ENCODE measurements at regions not wholly inside any gene's neighbourhood (a gene's known extent, or its start where the extent isn't known, plus 50 kb on each side); places are given as distances from the start of the nearest gene placed in this dataset.

DNA sequence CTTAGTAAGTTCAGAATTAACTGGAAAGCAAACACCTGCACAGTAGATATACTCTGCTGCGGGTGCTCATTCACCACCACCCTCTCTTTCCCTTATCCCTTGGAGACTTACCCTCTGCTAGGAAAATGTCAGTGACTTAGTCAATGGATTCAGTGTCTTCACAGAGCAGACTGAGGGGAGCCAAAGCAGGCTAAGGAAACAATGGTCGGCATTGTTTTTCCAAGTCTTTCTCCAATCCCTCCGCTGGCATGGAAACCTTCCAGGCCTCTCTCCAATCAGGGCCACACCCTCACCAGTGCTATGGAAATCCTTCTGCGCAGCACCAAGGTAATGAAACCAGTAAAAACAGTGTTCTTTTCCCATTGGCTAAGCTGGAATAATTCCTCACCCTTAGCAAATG lies 531.2 kb downstream of the TFAP2B start:
- Histone ChIP-seq H3K4me3 (ENCODE audit: insufficient read depth, low read length, poor library complexity, severe bottlenecking) (no peak overlapping the region), H3K27me3 (ENCODE audit: low read length) (no peaks in the 10 kb centered on the region), H3K9ac (ENCODE audit: low read length) (no peak overlapping the region), H4K20me1 (ENCODE audit: low read depth, low read length) (no peaks in the 10 kb centered on the region), H3F3A (ENCODE audit: insufficient read depth) (no peaks in the 10 kb centered on the region), H3K27ac (ENCODE audit: low read depth, low read length) (no peak overlapping the region), H3K4me2 (ENCODE audit: low read depth, low read length, poor library complexity, severe bottlenecking) (no peak overlapping the region), H3K9me3 (ENCODE audit: insufficient read depth, low read length) (no peaks in the 10 kb centered on the region), H2AFZ (ENCODE audit: low read depth, low read length, severe bottlenecking) (no peak overlapping the region), H3K36me3 (ENCODE audit: low read length) (no peaks in the 10 kb centered on the region), H3K9me2 (replicated peaks; ENCODE audit: insufficient read depth, low read length) (no peaks in the 10 kb centered on the region), H3K79me2 (ENCODE audit: insufficient read depth, low read length) (no peaks in the 10 kb centered on the region)
- TF ChIP-seq EZH2phosphoT487 (conservative IDR thresholded peaks at IDR 0.05; ENCODE audit: low read length) = no peak

DNA sequence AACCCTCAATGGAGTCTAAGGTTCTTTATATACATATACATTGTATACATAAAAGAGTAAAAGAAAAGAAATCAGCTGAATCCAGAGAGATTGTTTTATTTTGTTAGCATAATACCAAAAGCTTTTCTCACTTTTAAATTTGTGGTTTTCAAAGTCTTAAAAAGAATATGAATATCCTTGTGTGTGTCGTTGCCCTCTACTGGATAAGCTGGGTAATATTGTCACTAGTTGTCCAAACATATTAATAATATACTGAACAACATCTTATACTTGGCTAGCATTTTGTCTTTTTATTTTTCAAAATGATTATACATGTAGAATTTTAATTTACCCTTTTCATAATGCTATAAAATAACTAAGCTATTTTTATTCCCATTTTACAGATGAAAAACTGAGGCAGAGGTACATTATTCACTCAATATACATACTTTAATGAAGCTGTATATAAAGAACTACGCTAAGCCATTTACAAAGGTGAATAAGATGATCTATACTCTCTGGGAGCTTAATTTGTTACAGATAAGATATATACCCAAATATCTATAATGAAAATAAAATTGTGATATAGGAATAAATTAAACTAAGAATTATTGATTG lies 531.7 kb downstream of the TFAP2B start:
- Histone ChIP-seq H3K9me3 (ENCODE audit: insufficient read depth, low read length) (no peaks in the 10 kb centered on the region), H4K20me1 (ENCODE audit: low read depth, low read length) (no peaks in the 10 kb centered on the region), H3K36me3 (ENCODE audit: low read length) (no peaks in the 10 kb centered on the region), H3K4me3 (ENCODE audit: insufficient read depth, low read length, poor library complexity, severe bottlenecking) (no peak overlapping the region), H3K27ac (ENCODE audit: low read depth, low read length) (no peak overlapping the region), H3K9me2 (replicated peaks; ENCODE audit: insufficient read depth, low read length) (no peaks in the 10 kb centered on the region), H3K4me2 (ENCODE audit: low read depth, low read length, poor library complexity, severe bottlenecking) (no peak overlapping the region), H3F3A (ENCODE audit: insufficient read depth) (no peaks in the 10 kb centered on the region), H3K27me3 (ENCODE audit: low read length) (no peaks in the 10 kb centered on the region), H2AFZ (ENCODE audit: low read depth, low read length, severe bottlenecking) (no peak overlapping the region), H3K9ac (ENCODE audit: low read length) (no peak overlapping the region), H3K79me2 (ENCODE audit: insufficient read depth, low read length) (no peaks in the 10 kb centered on the region)
- TF ChIP-seq, protein P1, sequence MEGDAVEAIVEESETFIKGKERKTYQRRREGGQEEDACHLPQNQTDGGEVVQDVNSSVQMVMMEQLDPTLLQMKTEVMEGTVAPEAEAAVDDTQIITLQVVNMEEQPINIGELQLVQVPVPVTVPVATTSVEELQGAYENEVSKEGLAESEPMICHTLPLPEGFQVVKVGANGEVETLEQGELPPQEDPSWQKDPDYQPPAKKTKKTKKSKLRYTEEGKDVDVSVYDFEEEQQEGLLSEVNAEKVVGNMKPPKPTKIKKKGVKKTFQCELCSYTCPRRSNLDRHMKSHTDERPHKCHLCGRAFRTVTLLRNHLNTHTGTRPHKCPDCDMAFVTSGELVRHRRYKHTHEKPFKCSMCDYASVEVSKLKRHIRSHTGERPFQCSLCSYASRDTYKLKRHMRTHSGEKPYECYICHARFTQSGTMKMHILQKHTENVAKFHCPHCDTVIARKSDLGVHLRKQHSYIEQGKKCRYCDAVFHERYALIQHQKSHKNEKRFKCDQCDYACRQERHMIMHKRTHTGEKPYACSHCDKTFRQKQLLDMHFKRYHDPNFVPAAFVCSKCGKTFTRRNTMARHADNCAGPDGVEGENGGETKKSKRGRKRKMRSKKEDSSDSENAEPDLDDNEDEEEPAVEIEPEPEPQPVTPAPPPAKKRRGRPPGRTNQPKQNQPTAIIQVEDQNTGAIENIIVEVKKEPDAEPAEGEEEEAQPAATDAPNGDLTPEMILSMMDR (IDR thresholded peaks at IDR 0.05; ENCODE audit: insufficient read depth, low read length, poor library complexity, severe bottlenecking) = peak; percentile 48
- TF ChIP-seq EZH2phosphoT487 (conservative IDR thresholded peaks at IDR 0.05; ENCODE audit: low read length) = no peak

DNA sequence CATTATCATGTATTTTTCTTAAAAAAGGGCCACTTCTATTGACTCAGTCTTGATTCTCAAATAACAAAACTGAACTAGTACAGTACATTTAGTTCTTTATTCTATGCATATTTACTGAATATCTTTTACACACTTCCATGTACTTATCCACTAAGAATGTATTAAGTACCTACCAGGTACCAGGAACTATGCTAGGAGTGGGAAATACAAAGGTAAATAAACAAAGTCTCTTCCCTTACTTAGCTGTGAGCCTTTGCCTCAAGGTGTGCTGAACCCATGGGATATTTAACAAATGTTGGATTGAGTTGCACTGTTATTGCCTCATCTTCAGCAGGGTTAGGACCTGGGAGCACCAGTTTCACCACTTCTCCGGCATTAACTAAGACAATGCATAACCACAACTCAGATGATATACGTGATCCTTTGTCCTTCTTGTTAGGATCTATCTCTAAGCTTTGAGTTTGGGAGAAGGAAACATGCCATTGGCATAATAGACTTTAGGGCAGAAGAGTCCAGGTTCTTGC lies 533.9 kb downstream of the TFAP2B start:
- TF ChIP-seq, protein P1 (IDR thresholded peaks at IDR 0.05; ENCODE audit: insufficient read depth, low read length, poor library complexity, severe bottlenecking) = no peak
- no peak for TF ChIP-seq EZH2phosphoT487 (conservative IDR thresholded peaks at IDR 0.05; ENCODE audit: low read length)
- Histone ChIP-seq H3F3A (ENCODE audit: insufficient read depth) (no peaks in the 10 kb centered on the region), H3K9me3 (ENCODE audit: insufficient read depth, low read length) (no peaks in the 10 kb centered on the region), H3K27ac (ENCODE audit: low read depth, low read length) (no peak overlapping the region), H3K27me3 (ENCODE audit: low read length) (no peaks in the 10 kb centered on the region), H2AFZ (ENCODE audit: low read depth, low read length, severe bottlenecking) (no peak overlapping the region), H3K36me3 (ENCODE audit: low read length) (no peaks in the 10 kb centered on the region), H3K9ac (ENCODE audit: low read length) (no peak overlapping the region), H3K9me2 (replicated peaks; ENCODE audit: insufficient read depth, low read length) (no peaks in the 10 kb centered on the region), H3K4me2 (ENCODE audit: low read depth, low read length, poor library complexity, severe bottlenecking) (no peak overlapping the region), H3K4me3 (ENCODE audit: insufficient read depth, low read length, poor library complexity, severe bottlenecking) (no peak overlapping the region), H4K20me1 (ENCODE audit: low read depth, low read length) (no peaks in the 10 kb centered on the region), H3K79me2 (ENCODE audit: insufficient read depth, low read length) (no peaks in the 10 kb centered on the region)

DNA sequence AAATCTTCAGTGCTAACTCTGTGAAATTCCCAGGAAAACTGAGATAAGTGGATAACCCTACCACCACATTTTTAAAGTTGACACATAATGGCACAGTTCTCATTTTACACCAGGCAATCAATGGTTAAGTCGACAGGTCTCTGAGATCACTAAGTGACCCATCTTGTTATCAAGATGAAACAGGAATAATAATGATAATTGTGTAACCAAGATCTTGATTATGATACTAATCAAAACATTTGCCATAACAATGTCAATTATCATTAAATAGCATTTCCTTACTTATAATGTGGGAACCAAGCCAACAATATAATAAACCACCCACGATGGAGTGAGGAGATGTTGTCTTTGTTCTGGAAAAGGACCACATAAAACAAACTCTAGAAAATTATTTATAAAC lies 541.6 kb downstream of the TFAP2B start:
- H4K20me1 ChIP-seq (ENCODE audit: low read depth, low read length) = no peaks in the 10 kb centered on the region
- H3K27me3 ChIP-seq (ENCODE audit: low read length) = no peaks in the 10 kb centered on the region
- no peaks in the 10 kb centered on the region for H3K36me3 ChIP-seq (ENCODE audit: low read length)
- no peak overlapping the region for H3K9ac ChIP-seq (ENCODE audit: low read length)
- no peaks in the 10 kb centered on the region for H3K79me2 ChIP-seq (ENCODE audit: insufficient read depth, low read length)
- H3K4me2 ChIP-seq (ENCODE audit: low read depth, low read length, poor library complexity, severe bottlenecking) = no peak overlapping the region
- H3K27ac ChIP-seq (ENCODE audit: low read depth, low read length) = no peak overlapping the region
- TF ChIP-seq EZH2phosphoT487 (conservative IDR thresholded peaks at IDR 0.05; ENCODE audit: low read length) = no peak
- TF ChIP-seq, protein P1 (IDR thresholded peaks at IDR 0.05; ENCODE audit: insufficient read depth, low read length, poor library complexity, severe bottlenecking) = no peak
- no peaks in the 10 kb centered on the region for H3K9me3 ChIP-seq (ENCODE audit: insufficient read depth, low read length)
- no peak overlapping the region for H3K4me3 ChIP-seq (ENCODE audit: insufficient read depth, low read length, poor library complexity, severe bottlenecking)
- H3F3A ChIP-seq (ENCODE audit: insufficient read depth) = no peaks in the 10 kb centered on the region
- H2AFZ ChIP-seq (ENCODE audit: low read depth, low read length, severe bottlenecking) = no peak overlapping the region
- H3K9me2 ChIP-seq (replicated peaks; ENCODE audit: insufficient read depth, low read length) = no peaks in the 10 kb centered on the region
